SIG-M5 (cell line): ENCODE measurements at regions not wholly inside any gene's neighbourhood (a gene's known extent, or its start where the extent isn't known, plus 50 kb on each side); places are given as distances from the start of the nearest gene placed in this dataset.
"Not testable (repeated sequence)": the region's sequence is repeated elsewhere in the genome, so short reads cannot be mapped to it uniquely, and the experiment has no call there.

ENCODE experiments used
- DNase-seq: peaks from one replicate; lab custom pipeline; 2025; lab: John Stamatoyannopoulos, UW

- DNase-seq = no peak
Observed at GRCh38 chr7:114082642-114083165, 163.9 kb upstream of the PPP1R3A start.

GRCh38 chr7:114081606-114082425 is 163.0 kb upstream of the PPP1R3A start:
- DNase-seq = no peak

- not testable (repeated sequence) for DNase-seq
Observed at GRCh38 chr7:114077158-114077524, 158.3 kb upstream of the PPP1R3A start.

- not testable (repeated sequence) for DNase-seq
Observed at GRCh38 chr7:114076392-114077157, 157.8 kb upstream of the PPP1R3A start.

- DNase-seq = no peak
Observed at GRCh38 chr7:114073701-114074100, 154.9 kb upstream of the PPP1R3A start.

GRCh38 chr7:114070246-114070645 is 151.4 kb upstream of the PPP1R3A start:
- DNase-seq = no peak

GRCh38 chr7:114062810-114063209 is 144.0 kb upstream of the PPP1R3A start:
- no peak for DNase-seq

GRCh38 chr7:114051871-114052331 is 133.1 kb upstream of the PPP1R3A start:
- peak; percentile 88 for DNase-seq

- DNase-seq = no peak
Observed at GRCh38 chr7:114050571-114050970, 131.8 kb upstream of the PPP1R3A start.

- DNase-seq = no peak
Observed at GRCh38 chr7:114048386-114049235, 129.8 kb upstream of the PPP1R3A start.

- DNase-seq = peak; percentile 21
Observed at GRCh38 chr7:114047889-114048288, 129.1 kb upstream of the PPP1R3A start.

- no peak for DNase-seq
Observed at GRCh38 chr7:114033475-114033874, 114.7 kb upstream of the PPP1R3A start.

GRCh38 chr7:114026486-114027089 is 107.8 kb upstream of the PPP1R3A start:
- DNase-seq = no peak

GRCh38 chr7:114021135-114021534 is 102.3 kb upstream of the PPP1R3A start:
- no peak for DNase-seq

GRCh38 chr7:114008696-114009095 is 89.9 kb upstream of the PPP1R3A start:
- DNase-seq = no peak

GRCh38 chr7:114007386-114007785 is 88.6 kb upstream of the PPP1R3A start:
- no peak for DNase-seq

GRCh38 chr7:113998934-113999333 is 80.1 kb upstream of the PPP1R3A start:
- DNase-seq = no peak

GRCh38 chr7:113996405-113996804 is 77.6 kb upstream of the PPP1R3A start:
- no peak for DNase-seq

- no peak for DNase-seq
Observed at GRCh38 chr7:113986216-113986615, 67.4 kb upstream of the PPP1R3A start.

GRCh38 chr7:113976508-113976907 is 57.7 kb upstream of the PPP1R3A start:
- DNase-seq = no peak

- no peak for DNase-seq
Observed at GRCh38 chr7:113968713-113969112, 49.9 kb upstream of the PPP1R3A start.
